Medulla oblongata (tissue), 1 donor: ENCODE measurements at regions not wholly inside any gene's neighbourhood (a gene's known extent, or its start where the extent isn't known, plus 50 kb on each side); places are given as distances from the start of the nearest gene placed in this dataset.
"Not testable (repeated sequence)": the region's sequence is repeated elsewhere in the genome, so short reads cannot be mapped to it uniquely, and the experiment has no call there.

ENCODE experiments used
- DNase-seq: peaks from one replicate; pipeline ENCODE4 v3.0.0-alpha.2; 2015; ENCODE audit errors: extremely low spot score

DNA sequence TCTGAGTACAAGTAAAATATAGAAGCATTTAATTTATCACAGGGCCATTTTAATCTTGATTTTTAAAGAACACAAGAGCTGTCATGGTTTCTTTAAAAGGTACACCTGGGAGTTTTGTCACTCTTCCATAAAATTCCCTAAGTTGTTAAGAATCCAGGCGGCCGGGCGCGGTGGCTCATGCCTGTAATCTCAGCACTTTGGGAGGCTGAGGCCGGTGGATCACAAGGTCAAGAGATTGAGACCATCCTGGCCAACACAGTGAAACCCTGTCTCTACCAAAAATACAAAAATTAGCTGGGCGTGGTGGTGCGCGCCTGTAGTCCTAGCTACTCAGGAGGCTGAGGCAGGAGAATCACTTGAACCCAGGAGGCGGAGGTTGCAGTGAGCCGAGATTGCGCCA is 278.3 kb downstream of the PCDH17 start:
- DNase-seq = not testable (repeated sequence)

- peak; percentile 33 for DNase-seq
These were observed 286.5 kb downstream of the PCDH17 start for GRCh38 chr13:57918086-57918485.

DNA sequence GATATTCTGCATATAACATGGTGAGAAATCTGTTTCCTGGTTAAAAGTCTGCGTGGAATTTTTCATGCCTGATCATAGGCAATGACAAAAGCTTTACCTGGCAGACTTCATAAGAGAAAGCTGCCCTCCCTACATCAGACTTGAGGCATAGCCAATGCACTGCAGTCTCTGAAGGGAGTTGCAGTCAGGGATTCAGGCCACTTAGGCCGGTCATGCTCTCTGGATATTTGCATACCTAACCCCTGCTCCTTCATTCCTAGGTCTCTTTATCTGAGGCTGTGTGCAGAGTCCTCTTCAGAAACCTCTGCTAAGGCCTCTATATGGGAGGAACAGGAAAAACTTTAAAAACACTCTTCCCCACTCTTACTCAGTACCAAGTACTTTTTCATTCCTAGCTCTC is 287.4 kb downstream of the PCDH17 start:
- DNase-seq = no peak

GRCh38 chr13:57925250-57925649 is 293.7 kb downstream of the PCDH17 start:
- DNase-seq = no peak

GRCh38 chr13:57925751-57926150 is 294.2 kb downstream of the PCDH17 start:
- DNase-seq = no peak

- no peak for DNase-seq
These were observed 300.5 kb downstream of the PCDH17 start for GRCh38 chr13:57932061-57932460.

DNA sequence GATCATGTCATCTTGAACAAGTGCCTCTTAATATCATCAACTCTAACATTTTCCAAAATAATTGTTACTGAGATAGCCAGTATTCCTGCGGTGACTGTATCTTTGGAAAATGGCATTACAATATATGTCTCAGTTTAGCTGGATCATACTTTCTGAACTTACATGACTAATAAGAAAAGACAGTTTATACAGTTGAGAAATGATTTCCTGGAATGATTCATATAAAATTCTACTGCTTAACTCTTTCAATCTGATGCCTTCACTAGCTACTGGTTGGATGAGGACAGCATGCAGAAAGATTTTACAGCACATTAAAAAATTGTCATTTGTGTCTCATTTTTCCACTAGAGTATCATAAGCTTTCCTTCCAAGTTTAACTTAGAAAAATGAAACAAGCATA is 302.1 kb downstream of the PCDH17 start:
- DNase-seq = no peak

DNA sequence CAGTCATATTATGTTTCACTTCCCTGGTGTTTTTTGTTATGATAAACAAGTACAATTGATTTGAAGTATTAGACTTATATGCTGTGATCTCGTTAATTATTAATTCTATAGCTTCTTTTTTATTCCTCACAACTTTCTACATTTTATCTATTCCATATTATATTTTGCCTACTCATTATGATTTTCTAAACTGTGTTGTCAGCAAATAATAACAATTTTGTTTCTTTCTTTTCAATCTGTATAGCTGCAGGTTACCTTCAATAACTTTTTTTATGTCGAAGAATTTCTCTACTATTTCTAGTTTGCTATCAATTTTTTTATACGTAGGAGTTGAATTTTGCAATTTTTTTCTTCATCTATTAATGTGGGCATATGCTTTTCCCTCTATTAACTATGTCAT is 304.4 kb downstream of the PCDH17 start:
- no peak for DNase-seq

GRCh38 chr13:57946361-57946760 is 314.8 kb downstream of the PCDH17 start:
- DNase-seq = no peak

GRCh38 chr13:57948884-57949283 is 317.3 kb downstream of the PCDH17 start:
- DNase-seq = no peak

- DNase-seq = no peak
These were observed 338.4 kb downstream of the PCDH17 start for GRCh38 chr13:57969951-57970350.

DNA sequence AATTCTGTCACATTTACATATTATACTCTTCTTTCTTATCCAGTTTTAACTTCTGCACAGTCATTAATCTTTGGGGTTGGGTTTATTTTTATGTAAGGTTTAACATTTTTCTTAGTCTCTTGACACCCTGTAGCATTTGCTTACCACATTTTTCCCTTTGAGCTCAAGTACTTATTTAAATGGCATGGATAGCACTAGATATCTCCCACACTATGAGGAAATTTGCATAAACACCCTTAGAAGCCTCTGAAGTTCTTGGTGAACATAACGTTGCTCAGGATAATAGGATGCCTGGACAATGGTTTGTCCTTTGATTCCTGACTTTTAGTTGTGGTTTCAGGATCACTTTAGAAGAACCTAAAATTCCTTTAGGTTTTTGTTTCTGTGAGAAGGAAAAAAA is 338.9 kb downstream of the PCDH17 start:
- DNase-seq = no peak

GRCh38 chr13:57982782-57983181 is 351.2 kb downstream of the PCDH17 start:
- no peak for DNase-seq

GRCh38 chr13:57988276-57988675 is 356.7 kb downstream of the PCDH17 start:
- no peak for DNase-seq

DNA sequence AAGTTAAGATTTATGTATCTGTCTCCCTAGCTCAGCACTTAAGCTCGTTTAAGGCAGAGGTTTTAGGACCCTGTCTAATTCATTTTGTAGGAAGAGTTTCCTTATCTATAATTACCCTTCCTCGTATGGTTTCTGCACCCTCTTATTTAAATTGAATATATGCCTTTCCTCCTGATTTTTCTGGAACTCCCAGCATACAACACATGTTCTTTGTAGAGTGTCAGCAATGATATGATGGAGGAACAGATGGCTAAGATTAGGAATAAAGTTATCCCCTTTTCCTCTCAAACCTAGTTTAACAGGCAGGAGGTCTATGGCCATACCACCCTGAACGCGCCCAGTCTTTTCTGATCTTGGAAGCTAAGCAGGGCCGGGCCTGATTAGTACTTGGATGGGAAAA is 359.5 kb downstream of the PCDH17 start:
- DNase-seq = no peak

DNA sequence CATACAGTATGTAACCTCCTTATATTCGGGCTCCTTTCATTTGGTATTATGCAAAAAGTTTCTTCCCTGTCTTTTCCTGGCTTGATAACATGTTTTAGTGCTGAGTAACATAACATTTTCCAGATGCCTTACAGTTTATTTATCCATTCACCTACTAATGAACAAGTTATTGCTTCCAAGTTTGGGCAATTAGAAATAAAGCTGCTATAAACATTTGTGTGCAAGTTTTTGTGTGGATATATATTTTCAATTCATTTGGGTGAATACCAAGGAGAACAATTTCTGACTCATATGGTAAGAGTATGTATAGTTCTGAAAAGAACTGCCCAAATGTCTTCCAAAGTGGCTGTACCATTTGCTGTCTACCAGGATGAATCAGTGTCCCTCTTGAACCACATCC is 360.9 kb downstream of the PCDH17 start:
- no peak for DNase-seq

GRCh38 chr13:57996717-57997116 is 365.2 kb downstream of the PCDH17 start:
- no peak for DNase-seq

DNA sequence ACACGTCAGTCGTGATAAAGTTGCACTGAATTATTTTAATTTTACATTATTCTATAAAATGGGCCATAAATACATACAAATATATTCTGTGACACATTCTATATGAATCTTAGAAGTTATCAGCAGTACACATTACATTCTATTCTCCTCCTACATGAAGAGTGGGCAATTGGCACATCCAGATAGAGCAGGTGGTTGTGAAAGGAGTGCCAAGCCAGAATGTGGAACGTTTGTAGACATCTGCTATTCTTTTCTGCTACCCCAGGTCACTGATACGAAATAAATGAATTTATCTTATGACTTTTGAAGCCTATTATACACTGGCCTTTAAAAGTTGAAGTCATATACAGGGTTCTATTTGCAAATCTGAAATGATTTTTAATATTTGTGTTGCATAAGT is 373.2 kb downstream of the PCDH17 start:
- DNase-seq = no peak

DNA sequence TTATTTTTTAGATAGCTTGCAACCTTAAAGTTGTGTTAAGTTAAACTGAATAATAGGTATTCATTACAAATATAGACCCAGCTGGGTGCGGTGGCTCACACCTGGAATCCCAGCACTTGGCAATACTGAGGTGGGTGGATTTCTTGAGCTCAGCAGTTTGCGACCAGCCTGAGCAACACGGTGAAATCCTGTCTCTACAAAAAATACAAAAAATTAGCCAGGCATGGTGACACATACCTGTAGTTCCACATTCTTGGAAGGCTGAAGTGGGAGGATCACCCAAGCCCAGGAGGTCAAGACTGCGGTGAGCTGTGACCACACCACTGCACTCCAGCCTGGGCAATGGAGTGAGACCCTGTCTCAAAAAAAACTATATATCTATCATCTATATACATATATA is 386.5 kb downstream of the PCDH17 start:
- DNase-seq = no peak

GRCh38 chr13:58018865-58019264 is 387.3 kb downstream of the PCDH17 start:
- DNase-seq = no peak

- no peak for DNase-seq
These were observed 392.6 kb downstream of the PCDH17 start for GRCh38 chr13:58024103-58024502.

DNA sequence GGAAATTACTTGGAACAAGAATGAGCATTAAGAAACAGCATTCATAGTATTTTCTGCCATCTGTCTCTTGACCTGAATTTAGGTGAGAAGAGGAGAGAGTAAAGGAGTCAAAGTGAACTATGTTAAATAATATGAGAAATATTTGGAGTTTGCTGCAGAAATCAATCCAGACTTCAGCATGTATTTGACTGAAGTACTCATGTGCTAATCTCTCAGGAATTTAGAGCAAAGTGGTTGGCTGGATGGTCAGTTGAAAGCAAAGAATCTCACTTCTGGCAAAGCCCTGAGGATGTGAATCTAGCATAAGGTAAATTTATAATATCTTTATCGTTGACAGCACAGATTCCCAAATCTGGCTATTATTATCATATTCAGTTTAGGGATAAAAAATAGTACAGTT is 394.3 kb downstream of the PCDH17 start:
- no peak for DNase-seq

DNA sequence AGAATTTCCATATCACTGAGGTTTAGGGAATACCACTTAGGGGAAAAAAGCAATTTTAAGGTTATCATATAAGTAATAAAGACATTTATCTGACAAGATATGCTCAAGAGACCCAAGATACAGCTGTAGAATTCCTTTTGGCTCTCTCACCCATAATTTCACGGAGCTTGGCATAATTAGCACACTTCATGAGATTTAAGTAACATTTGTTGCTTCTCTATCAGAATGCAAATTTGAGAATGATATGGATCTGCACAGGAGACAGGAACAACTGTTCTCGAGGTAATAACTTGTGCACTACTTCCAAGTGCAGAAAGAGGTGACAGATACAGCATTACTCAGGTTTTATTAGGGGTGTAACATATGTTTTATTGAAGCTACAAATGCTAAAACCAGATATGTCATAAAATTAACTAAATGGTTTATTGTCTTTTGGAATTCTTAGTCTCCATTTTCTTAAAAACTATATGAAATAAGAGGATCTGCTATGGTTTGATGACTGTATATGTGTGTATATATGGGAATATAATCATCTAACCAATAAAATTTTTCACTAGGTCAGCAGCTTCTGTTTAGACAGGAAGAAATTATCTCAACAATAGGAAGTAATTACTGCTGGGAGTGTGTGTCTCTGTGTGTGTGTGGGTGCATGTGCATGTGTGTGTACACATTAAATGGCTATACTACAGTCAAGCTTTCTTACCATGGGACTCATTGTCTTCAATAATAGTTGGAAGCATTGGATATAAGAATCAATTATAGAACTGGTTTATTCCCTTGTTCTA is 401.3 kb downstream of the PCDH17 start:
- no peak for DNase-seq

- no peak for DNase-seq
These were observed 412.4 kb downstream of the PCDH17 start for GRCh38 chr13:58043971-58044370.
